Loucy (cell line): ENCODE measurements at regions not wholly inside any gene's neighbourhood (a gene's known extent, or its start where the extent isn't known, plus 50 kb on each side); places are given as distances from the start of the nearest gene placed in this dataset.

Experiments
- H2AFZ ChIP-seq: fragments of 200-600 bp; sonication (generic); 2 replicates; pipeline ENCODE4 v1.6.0; 2016; ENCODE audit warnings: antibody characterized with exemption, mild to moderate bottlenecking, low read length, moderate library complexity
- H3F3A ChIP-seq: fragments of 200-600 bp; 2 replicates; pipeline ENCODE4 v1.6.0; 2016; ENCODE audit warnings: antibody characterized with exemption, low read depth, mild to moderate bottlenecking
- H3K27me3 ChIP-seq: fragments of 200-600 bp; sonication (generic); 2 replicates; pipeline ENCODE4 v1.6.1; 2014; ENCODE audit warnings: low read length, mild to moderate bottlenecking; ENCODE audit not compliant: insufficient read depth, poor library complexity, severe bottlenecking
- H3K36me3 ChIP-seq: fragments of 200-600 bp; sonication (generic); 2 replicates; pipeline ENCODE4 v1.6.1; 2016; ENCODE audit warnings: low read length; ENCODE audit not compliant: insufficient read depth
- H3K4me1 ChIP-seq: fragments of 200-600 bp; sonication (generic); 2 replicates; pipeline ENCODE4 v1.5.1; 2014; ENCODE audit warnings: low read length, mild to moderate bottlenecking; ENCODE audit not compliant: insufficient read depth, poor library complexity, severe bottlenecking
- H3K4me2 ChIP-seq: fragments of 200-600 bp; sonication (generic); 2 replicates; pipeline ENCODE4 v1.6.0; 2014; ENCODE audit warnings: antibody characterized with exemption, low read length, low read depth, mild to moderate bottlenecking; ENCODE audit not compliant: poor library complexity, severe bottlenecking
- H3K4me3 ChIP-seq: fragments of 200-600 bp; sonication (generic); 2 replicates; pipeline ENCODE4 v1.5.1; 2014; ENCODE audit warnings: low read length, mild to moderate bottlenecking, mixed read lengths; ENCODE audit not compliant: poor library complexity, severe bottlenecking
- H3K79me2 ChIP-seq: fragments of 200-600 bp; sonication (generic); 2 replicates; pipeline ENCODE4 v1.6.1; 2014; ENCODE audit warnings: low read length; ENCODE audit not compliant: insufficient read depth
- H3K9ac ChIP-seq: fragments of 200-600 bp; sonication (generic); 2 replicates; pipeline ENCODE4 v1.6.0; 2014; ENCODE audit warnings: mild to moderate bottlenecking, low read depth, low read length, moderate library complexity; ENCODE audit not compliant: poor library complexity, severe bottlenecking
- H3K9me2 ChIP-seq: fragments of 200-600 bp; sonication (generic); replicated peaks from 2 replicates; pipeline ENCODE4 v1.6.1; 2016; ENCODE audit warnings: low read depth, low read length, mixed read lengths
- H3K9me3 ChIP-seq: fragments of 200-600 bp; sonication (generic); 2 replicates; pipeline ENCODE4 v1.6.1; 2014; ENCODE audit warnings: mild to moderate bottlenecking, antibody characterized with exemption, low read length, low read depth; ENCODE audit not compliant: insufficient read depth
- H4K20me1 ChIP-seq: fragments of 200-600 bp; sonication (generic); 2 replicates; pipeline ENCODE4 v1.6.0; 2014; ENCODE audit warnings: antibody characterized with exemption, low read length, mild to moderate bottlenecking; ENCODE audit not compliant: insufficient read depth, poor library complexity, severe bottlenecking
- EZH2phosphoT487 ChIP-seq: fragments of 200-600 bp; IDR thresholded peaks from 2 replicates; pipeline ENCODE4 v1.6.1; 2018; ENCODE audit warnings: antibody characterized with exemption, mild to moderate bottlenecking, moderate library complexity, borderline replicate concordance
- TF ChIP-seq, protein P1 (sequence below): fragments of 200-600 bp; sonication (generic); conservative IDR thresholded peaks from 2 replicates; pipeline ENCODE4 v1.5.1; 2014; ENCODE audit warnings: mild to moderate bottlenecking, antibody characterized with exemption, low read length

DNA sequence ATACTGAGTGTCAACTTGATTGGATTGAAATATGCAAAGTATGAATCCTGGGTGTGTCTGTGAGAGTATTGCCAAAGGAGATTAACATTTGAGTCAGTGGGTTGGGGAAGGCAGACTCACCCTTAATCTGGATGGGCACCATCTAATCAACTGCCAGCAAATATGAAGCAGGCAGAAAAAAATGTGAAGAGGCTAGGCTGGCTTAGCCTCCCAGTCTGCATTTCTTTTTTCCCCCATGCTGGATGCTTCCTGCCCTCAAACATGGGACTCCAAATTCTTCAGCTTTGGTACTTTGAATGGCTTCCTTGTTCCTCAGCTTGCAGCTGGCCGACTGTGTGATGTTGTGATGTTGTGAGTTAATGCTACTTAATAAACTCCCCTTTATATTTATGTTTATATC is 577.4 kb downstream of the CPS1 start:
- Histone ChIP-seq H3K79me2 (no peaks in the 10 kb centered on the region), H3K36me3 (no peaks in the 10 kb centered on the region), H3K27me3 (no peaks in the 10 kb centered on the region)

DNA sequence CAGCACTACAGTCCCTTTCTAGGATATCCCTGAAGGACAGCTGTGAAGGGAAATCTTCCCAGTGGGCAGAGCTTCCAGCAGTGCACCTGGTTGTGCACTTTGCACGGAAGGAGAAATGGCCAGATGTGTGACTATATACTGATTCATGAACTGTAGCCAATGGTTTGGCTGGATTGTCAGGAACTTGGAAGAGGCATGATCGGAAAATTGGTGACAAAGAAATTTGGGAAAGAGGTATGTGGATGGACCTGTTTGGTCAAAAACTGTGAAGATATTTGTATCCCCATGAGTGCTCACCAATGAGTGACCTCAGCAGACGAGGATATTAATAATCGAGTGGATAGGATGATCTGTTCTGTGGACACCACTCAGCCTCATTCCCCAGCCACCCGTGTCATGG is 582.2 kb downstream of the CPS1 start:
- Histone ChIP-seq H3K79me2 (no peaks in the 10 kb centered on the region), H3K36me3 (no peaks in the 10 kb centered on the region), H3K4me1 (no peaks in the 10 kb centered on the region), H3F3A (no peaks in the 10 kb centered on the region), H2AFZ (no peak overlapping the region), H3K9me3 (no peaks in the 10 kb centered on the region), H3K4me2 (no peak overlapping the region), H3K4me3 (no peak overlapping the region), H3K9ac (no peak overlapping the region), H3K9me2 (no peaks in the 10 kb centered on the region), H3K27me3 (no peaks in the 10 kb centered on the region), H4K20me1 (no peaks in the 10 kb centered on the region)
- TF ChIP-seq EZH2phosphoT487 = no peak
- TF ChIP-seq, protein P1, sequence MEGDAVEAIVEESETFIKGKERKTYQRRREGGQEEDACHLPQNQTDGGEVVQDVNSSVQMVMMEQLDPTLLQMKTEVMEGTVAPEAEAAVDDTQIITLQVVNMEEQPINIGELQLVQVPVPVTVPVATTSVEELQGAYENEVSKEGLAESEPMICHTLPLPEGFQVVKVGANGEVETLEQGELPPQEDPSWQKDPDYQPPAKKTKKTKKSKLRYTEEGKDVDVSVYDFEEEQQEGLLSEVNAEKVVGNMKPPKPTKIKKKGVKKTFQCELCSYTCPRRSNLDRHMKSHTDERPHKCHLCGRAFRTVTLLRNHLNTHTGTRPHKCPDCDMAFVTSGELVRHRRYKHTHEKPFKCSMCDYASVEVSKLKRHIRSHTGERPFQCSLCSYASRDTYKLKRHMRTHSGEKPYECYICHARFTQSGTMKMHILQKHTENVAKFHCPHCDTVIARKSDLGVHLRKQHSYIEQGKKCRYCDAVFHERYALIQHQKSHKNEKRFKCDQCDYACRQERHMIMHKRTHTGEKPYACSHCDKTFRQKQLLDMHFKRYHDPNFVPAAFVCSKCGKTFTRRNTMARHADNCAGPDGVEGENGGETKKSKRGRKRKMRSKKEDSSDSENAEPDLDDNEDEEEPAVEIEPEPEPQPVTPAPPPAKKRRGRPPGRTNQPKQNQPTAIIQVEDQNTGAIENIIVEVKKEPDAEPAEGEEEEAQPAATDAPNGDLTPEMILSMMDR = no peak

More for the DNA sequence above, 577.4 kb downstream of the CPS1 start:
- H3K4me2 ChIP-seq = no peak overlapping the region
- no peak overlapping the region for H3K9ac ChIP-seq
- H3K4me3 ChIP-seq = no peak overlapping the region
- no peak for TF ChIP-seq EZH2phosphoT487
- TF ChIP-seq, protein P1 = no peak
- H4K20me1 ChIP-seq = no peaks in the 10 kb centered on the region
- H3K4me1 ChIP-seq = no peaks in the 10 kb centered on the region
- H3F3A ChIP-seq = no peaks in the 10 kb centered on the region
- H2AFZ ChIP-seq = no peak overlapping the region
- H3K9me3 ChIP-seq = no peaks in the 10 kb centered on the region
- H3K9me2 ChIP-seq = no peaks in the 10 kb centered on the region

DNA sequence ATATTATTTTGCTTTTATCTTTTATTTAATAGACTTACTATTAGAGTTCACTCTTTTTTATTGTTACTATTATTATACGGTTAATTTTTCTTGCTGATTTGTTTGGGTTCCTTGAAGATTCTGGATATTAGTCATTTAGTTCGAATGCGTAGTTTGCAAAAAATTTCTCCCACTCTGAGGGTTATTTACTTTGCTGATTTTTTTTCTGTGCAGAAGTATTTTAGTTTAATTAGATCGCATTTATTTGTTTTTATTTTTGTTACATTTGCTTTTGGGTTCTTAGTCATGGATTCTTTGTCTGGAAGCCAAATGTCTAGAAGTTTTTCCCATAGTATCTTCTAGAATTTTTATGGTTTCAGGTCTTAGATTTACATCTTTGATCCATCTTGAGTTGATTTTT is 585.2 kb downstream of the CPS1 start:
- Histone ChIP-seq H3K9me2 (no peaks in the 10 kb centered on the region), H3K4me2 (no peak overlapping the region), H3K36me3 (no peaks in the 10 kb centered on the region), H3K9me3 (no peaks in the 10 kb centered on the region), H3K9ac (no peak overlapping the region), H4K20me1 (no peaks in the 10 kb centered on the region), H3K4me3 (no peak overlapping the region), H2AFZ (no peak overlapping the region), H3F3A (no peaks in the 10 kb centered on the region), H3K79me2 (no peaks in the 10 kb centered on the region), H3K27me3 (no peaks in the 10 kb centered on the region), H3K4me1 (no peaks in the 10 kb centered on the region)
- no peak for TF ChIP-seq EZH2phosphoT487
- TF ChIP-seq, protein P1 = no peak
